Prostate gland (tissue), 2 donors: ENCODE measurements at regions not wholly inside any gene's neighbourhood (a gene's known extent, or its start where the extent isn't known, plus 50 kb on each side); places are given as distances from the start of the nearest gene placed in this dataset.

Experiments
- POLR2A ChIP-seq: fragments of 450-650 bp; IDR thresholded peaks from one replicate; pipeline ENCODE4 v1.6.1; 2016; ENCODE audit warnings: antibody characterized with exemption, mild to moderate bottlenecking
- POLR2AphosphoS5 ChIP-seq: sonication (generic); formaldehyde crosslinking; IDR thresholded peaks from one replicate; pipeline ENCODE4 v1.6.1; 2017; ENCODE audit warnings: antibody characterized with exemption
- TF ChIP-seq, protein P1 (sequence below), 4 experiments: fragments of 200-600 bp in 2 of 4; fragments of 450-650 bp in 2 of 4; sonication (generic) in 2 of 4; IDR thresholded peaks; 1 replicate in 3 of 4; 2 replicates in 1 of 4; pipeline ENCODE4 v1.5.1; 2016 to 2019; ENCODE audit warnings: antibody characterized with exemption in 4 of 4, mild to moderate bottlenecking in 2 of 4, moderate library complexity in 2 of 4

DNA sequence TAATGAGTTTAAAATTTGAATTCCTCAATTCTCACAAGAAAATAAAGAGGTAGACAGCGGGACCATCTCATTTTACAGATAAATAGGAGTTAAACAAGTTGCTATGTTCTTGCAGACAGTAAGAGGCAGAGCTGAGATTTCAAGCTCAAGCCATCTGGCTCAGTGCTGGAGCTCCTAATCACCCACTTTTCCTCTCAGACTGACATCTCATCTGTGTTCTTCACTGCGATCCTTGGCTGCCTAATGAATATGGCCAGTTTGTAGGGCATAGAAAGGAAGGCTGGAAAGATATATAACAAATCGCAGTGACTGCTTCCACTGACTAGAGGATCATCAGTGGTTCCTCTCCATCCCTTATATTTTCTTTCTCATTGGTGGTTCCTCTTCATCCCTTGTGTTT is 151.2 kb downstream of the MPP7 start:
- TF ChIP-seq, protein P1, sequence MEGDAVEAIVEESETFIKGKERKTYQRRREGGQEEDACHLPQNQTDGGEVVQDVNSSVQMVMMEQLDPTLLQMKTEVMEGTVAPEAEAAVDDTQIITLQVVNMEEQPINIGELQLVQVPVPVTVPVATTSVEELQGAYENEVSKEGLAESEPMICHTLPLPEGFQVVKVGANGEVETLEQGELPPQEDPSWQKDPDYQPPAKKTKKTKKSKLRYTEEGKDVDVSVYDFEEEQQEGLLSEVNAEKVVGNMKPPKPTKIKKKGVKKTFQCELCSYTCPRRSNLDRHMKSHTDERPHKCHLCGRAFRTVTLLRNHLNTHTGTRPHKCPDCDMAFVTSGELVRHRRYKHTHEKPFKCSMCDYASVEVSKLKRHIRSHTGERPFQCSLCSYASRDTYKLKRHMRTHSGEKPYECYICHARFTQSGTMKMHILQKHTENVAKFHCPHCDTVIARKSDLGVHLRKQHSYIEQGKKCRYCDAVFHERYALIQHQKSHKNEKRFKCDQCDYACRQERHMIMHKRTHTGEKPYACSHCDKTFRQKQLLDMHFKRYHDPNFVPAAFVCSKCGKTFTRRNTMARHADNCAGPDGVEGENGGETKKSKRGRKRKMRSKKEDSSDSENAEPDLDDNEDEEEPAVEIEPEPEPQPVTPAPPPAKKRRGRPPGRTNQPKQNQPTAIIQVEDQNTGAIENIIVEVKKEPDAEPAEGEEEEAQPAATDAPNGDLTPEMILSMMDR (IDR thresholded peaks at IDR 0.05) = no peak
- TF ChIP-seq POLR2A (no peak), POLR2AphosphoS5 (no peak)
